CD14-positive monocyte (primary cell): ENCODE measurements at regions not wholly inside any gene's neighbourhood (a gene's known extent, or its start where the extent isn't known, plus 50 kb on each side); places are given as distances from the start of the nearest gene placed in this dataset.

Experiments used
- DNase-seq, 3 donors: peaks; one replicate each; pipeline ENCODE4 v3.0.0-alpha.2; 2011 to 2022
- H2AFZ ChIP-seq: 2 replicates; pipeline ENCODE4 v1.6.0; 2012; ENCODE audit warnings: mild to moderate bottlenecking, low read depth, low read length, inconsistent platforms; ENCODE audit not compliant: insufficient read depth, poor library complexity, severe bottlenecking
- H3K27ac ChIP-seq, 2 donors: 1 replicate in 1 of 2; 2 replicates in 1 of 2; pipeline ENCODE4 v1.5.1; 2012 to 2013; ENCODE audit warnings: low read length in 2 of 2, control low read depth in 1 of 2, inconsistent platforms in 1 of 2, low read depth in 1 of 2, mild to moderate bottlenecking in 1 of 2
- H3K27me3 ChIP-seq, 2 donors: one replicate each; pipeline versions ENCODE4 v1.6.0 to v1.6.1; 2011 to 2013; ENCODE audit warnings: low read length in 2 of 2; ENCODE audit not compliant: control insufficient read depth in 2 of 2, insufficient read depth in 2 of 2
- H3K36me3 ChIP-seq, 2 donors: replicated peaks in 1 of 2; 1 replicate in 1 of 2; 2 replicates in 1 of 2; pipeline versions ENCODE4 v1.5.1 to v1.6.1; 2012 to 2013; ENCODE audit warnings: low read length in 2 of 2, control low read depth in 1 of 2, inconsistent platforms in 1 of 2, mild to moderate bottlenecking in 1 of 2; ENCODE audit not compliant: insufficient read depth in 2 of 2, control insufficient read depth in 1 of 2
- H3K4me1 ChIP-seq, 2 donors: 1 replicate in 1 of 2; 2 replicates in 1 of 2; pipeline versions ENCODE4 v1.5.1 to v1.6.1; 2012 to 2013; ENCODE audit warnings: low read length in 2 of 2, control low read depth in 1 of 2, inconsistent platforms in 1 of 2, mild to moderate bottlenecking in 1 of 2, moderate library complexity in 1 of 2; ENCODE audit not compliant: insufficient read depth in 2 of 2, control insufficient read depth in 1 of 2
- H3K4me2 ChIP-seq: replicated peaks from 2 replicates; pipeline ENCODE3; 2012; ENCODE audit warnings: low read length, moderate library complexity, mild to moderate bottlenecking; ENCODE audit not compliant: poor library complexity, severe bottlenecking; ENCODE audit errors: extremely low read depth
- H3K4me3 ChIP-seq, 3 experiments: fragments of 200-600 bp in 1 of 3; sonication (generic) in 1 of 3; replicated peaks in 1 of 3; 1 replicate in 2 of 3; 2 replicates in 1 of 3; pipeline ENCODE4 v1.5.1; 2011 to 2013; ENCODE audit warnings: low read length in 3 of 3, mild to moderate bottlenecking in 3 of 3, control low read depth in 2 of 3, low read depth in 2 of 3, inconsistent platforms in 1 of 3, moderate library complexity in 1 of 3
- H3K79me2 ChIP-seq: 2 replicates; pipeline ENCODE4 v1.6.0; 2012; ENCODE audit warnings: mild to moderate bottlenecking, control low read depth, inconsistent platforms, low read length, moderate library complexity; ENCODE audit not compliant: insufficient read depth
- H3K9ac ChIP-seq: 2 replicates; pipeline ENCODE4 v1.6.0; 2017; ENCODE audit warnings: low read length, mild to moderate bottlenecking; ENCODE audit not compliant: insufficient read depth, poor library complexity, severe bottlenecking
- H3K9me3 ChIP-seq, 2 donors: replicated peaks in 1 of 2; 1 replicate in 1 of 2; 2 replicates in 1 of 2; pipeline versions ENCODE4 v1.5.1 to v1.6.1; 2012 to 2013; ENCODE audit warnings: low read length in 2 of 2, control low read depth in 1 of 2; ENCODE audit not compliant: control insufficient read depth in 1 of 2, insufficient read depth in 1 of 2
- H4K20me1 ChIP-seq: 2 replicates; pipeline ENCODE4 v1.6.0; 2012; ENCODE audit warnings: mild to moderate bottlenecking, low read length, control low read depth, moderate library complexity; ENCODE audit not compliant: insufficient read depth
- H3K27ac Mint-ChIP-seq, 7 donors: one replicate each; pipeline ENCODE4 v1.8.0; 2020; ENCODE audit warnings: mild to moderate bottlenecking in 7 of 7, mixed read lengths in 7 of 7, moderate library complexity in 6 of 7, inconsistent platforms in 2 of 7
- H3K27me3 Mint-ChIP-seq, 3 donors: one replicate each; pipeline ENCODE4 v1.8.0; 2021 to 2022; ENCODE audit warnings: low read depth in 3 of 3, mild to moderate bottlenecking in 3 of 3, mixed read lengths in 3 of 3, moderate library complexity in 3 of 3, inconsistent platforms in 1 of 3
- H3K36me3 Mint-ChIP-seq, 2 donors: one replicate each; pipeline ENCODE4 v1.8.0; 2020; ENCODE audit warnings: mixed read lengths in 2 of 2, inconsistent platforms in 1 of 2, mild to moderate bottlenecking in 1 of 2
- H3K4me1 Mint-ChIP-seq: one replicate; pipeline ENCODE4 v1.8.0; 2020; ENCODE audit warnings: mild to moderate bottlenecking, mixed read lengths
- H3K4me3 Mint-ChIP-seq, 2 donors: one replicate each; pipeline ENCODE4 v1.8.0; 2020; ENCODE audit warnings: mild to moderate bottlenecking in 2 of 2, mixed read lengths in 2 of 2, moderate library complexity in 1 of 2
- H3K9me3 Mint-ChIP-seq, 7 donors: one replicate each; pipeline ENCODE4 v1.8.0; 2020 to 2022; ENCODE audit warnings: mixed read lengths in 7 of 7, mild to moderate bottlenecking in 6 of 7, moderate library complexity in 6 of 7, inconsistent platforms in 2 of 7
- WGBS: methylation state at CpG from one replicate; pipeline ENCODE4 v1.1.5; 2013; ENCODE audit warnings: missing lambda C conversion rate; ENCODE audit not compliant: insufficient coverage; 5-methylcytosine and 5-hydroxymethylcytosine counted together
- intact Hi-C, 2 donors: fragments of 100-400 bp; cut with micrococcal nuclease; formaldehyde crosslinking; loops; one replicate each; pipeline versions ENCODE4 v1.15.0 to v1.15.1; 2023
- TF ChIP-seq, protein P1 (sequence below): fragments of 200-600 bp; IDR thresholded peaks from one replicate; pipeline ENCODE4 v1.8.0; 2022; ENCODE audit warnings: antibody characterized with exemption, mild to moderate bottlenecking

DNA sequence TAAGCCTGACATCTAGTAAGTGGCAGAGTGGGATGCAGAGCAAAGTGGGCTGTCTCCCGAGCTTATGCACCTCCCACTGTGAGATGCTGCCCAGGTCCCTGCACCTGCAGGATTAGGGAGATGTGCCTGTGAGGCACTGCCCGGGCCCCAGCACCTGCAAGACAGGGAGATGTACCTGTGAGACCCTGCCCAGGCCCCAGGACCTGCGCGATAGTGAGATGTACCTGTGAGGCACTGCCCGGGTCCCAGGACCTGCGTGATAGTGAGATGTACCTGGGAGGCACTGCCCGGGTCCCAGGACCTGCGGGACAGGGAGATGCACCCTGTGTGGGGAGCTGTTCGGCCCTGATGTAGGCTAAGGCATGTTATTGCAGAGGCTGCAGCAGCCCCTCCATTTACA is 622.8 kb downstream of the PTPRU start:
- no peak overlapping the region for H2AFZ ChIP-seq
- WGBS, result 97% methylated on average over 7 of the region's 9 CpGs
- peaks cover 11 to 19% of the 10 kb centered on the region in 2 donors for H3K9me3 ChIP-seq
- Mint-ChIP-seq H3K4me3 (no peak overlapping the region), H3K27me3 (peaks cover 0 to 4% (median 2%) of the 10 kb centered on the region in 3 donors), H3K36me3 (no peaks in the 10 kb centered on the region), H3K4me1 (no peaks in the 10 kb centered on the region), H3K27ac (no peak overlapping the region), H3K9me3 (peaks cover 8 to 24% (median 17%) of the 10 kb centered on the region in 7 donors)
- intact Hi-C loops, result no loop called here
- H3K27ac ChIP-seq, result no peak overlapping the region
- H3K9ac ChIP-seq, result no peak overlapping the region
- DNase-seq, result no peak
- H3K79me2 ChIP-seq, result no peaks in the 10 kb centered on the region
- no peak overlapping the region for H3K4me3 ChIP-seq
- H3K36me3 ChIP-seq, result no peaks in the 10 kb centered on the region
- TF ChIP-seq, protein P1, sequence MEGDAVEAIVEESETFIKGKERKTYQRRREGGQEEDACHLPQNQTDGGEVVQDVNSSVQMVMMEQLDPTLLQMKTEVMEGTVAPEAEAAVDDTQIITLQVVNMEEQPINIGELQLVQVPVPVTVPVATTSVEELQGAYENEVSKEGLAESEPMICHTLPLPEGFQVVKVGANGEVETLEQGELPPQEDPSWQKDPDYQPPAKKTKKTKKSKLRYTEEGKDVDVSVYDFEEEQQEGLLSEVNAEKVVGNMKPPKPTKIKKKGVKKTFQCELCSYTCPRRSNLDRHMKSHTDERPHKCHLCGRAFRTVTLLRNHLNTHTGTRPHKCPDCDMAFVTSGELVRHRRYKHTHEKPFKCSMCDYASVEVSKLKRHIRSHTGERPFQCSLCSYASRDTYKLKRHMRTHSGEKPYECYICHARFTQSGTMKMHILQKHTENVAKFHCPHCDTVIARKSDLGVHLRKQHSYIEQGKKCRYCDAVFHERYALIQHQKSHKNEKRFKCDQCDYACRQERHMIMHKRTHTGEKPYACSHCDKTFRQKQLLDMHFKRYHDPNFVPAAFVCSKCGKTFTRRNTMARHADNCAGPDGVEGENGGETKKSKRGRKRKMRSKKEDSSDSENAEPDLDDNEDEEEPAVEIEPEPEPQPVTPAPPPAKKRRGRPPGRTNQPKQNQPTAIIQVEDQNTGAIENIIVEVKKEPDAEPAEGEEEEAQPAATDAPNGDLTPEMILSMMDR, result no peak
- H4K20me1 ChIP-seq, result no peaks in the 10 kb centered on the region
- no peak overlapping the region for H3K4me2 ChIP-seq
- H3K27me3 ChIP-seq, result no peaks in the 10 kb centered on the region
- no peaks in the 10 kb centered on the region for H3K4me1 ChIP-seq

DNA sequence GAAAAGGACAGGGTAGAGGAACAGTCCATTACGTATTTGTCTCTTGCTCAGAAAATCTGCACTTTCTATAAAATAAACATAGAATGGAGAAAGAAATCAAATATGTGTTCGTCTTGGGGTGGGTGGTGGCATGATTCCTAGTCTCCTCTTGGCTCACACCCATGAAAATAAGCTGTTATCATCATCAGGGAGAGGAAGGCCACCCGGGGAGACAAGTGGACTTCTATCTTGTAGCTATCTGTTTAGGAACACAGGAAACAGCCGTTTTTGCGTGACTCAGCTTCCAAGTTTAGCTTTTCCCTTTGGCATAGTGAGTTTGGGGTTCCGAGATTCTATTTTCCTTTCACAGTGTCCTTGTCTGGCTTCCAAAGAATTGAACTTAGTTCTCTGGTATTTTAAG is 622.3 kb downstream of the PTPRU start:
- H3K27ac Mint-ChIP-seq, result no peak overlapping the region
- no CpG with 5 or more reads among the region's 6 CpGs for WGBS
- no peak for DNase-seq
- H3K4me3 Mint-ChIP-seq, result no peak overlapping the region
- Histone ChIP-seq H3K4me3 (no peak overlapping the region), H3K4me2 (no peak overlapping the region), H4K20me1 (no peaks in the 10 kb centered on the region), H3K9me3 (peaks cover 11 to 19% of the 10 kb centered on the region in 2 donors), H2AFZ (no peak overlapping the region), H3K9ac (no peak overlapping the region), H3K27ac (no peak overlapping the region), H3K79me2 (no peaks in the 10 kb centered on the region), H3K36me3 (no peaks in the 10 kb centered on the region), H3K27me3 (no peaks in the 10 kb centered on the region), H3K4me1 (no peaks in the 10 kb centered on the region)
- TF ChIP-seq, protein P1, result no peak
- peaks cover 8 to 24% (median 17%) of the 10 kb centered on the region in 7 donors for H3K9me3 Mint-ChIP-seq
- no peaks in the 10 kb centered on the region for H3K4me1 Mint-ChIP-seq
- no peaks in the 10 kb centered on the region for H3K36me3 Mint-ChIP-seq
- H3K27me3 Mint-ChIP-seq, result peaks cover 0 to 4% (median 2%) of the 10 kb centered on the region in 3 donors
- intact Hi-C loops, result no loop called here
